DND-41 (cell line): ENCODE measurements at regions not wholly inside any gene's neighbourhood (a gene's known extent, or its start where the extent isn't known, plus 50 kb on each side); places are given as distances from the start of the nearest gene placed in this dataset.

Experiments
- ATAC-seq: fragments of 200-7000 bp; cut with Tn5 transposase; 3 replicates; pipeline ENCODE4 v1.9.1; 2021; ENCODE audit warnings: low read depth; ENCODE audit not compliant: insufficient read depth
- DNase-seq: peaks from one replicate; pipeline ENCODE4 v3.0.0-alpha.2; 2020
- H2AFZ ChIP-seq: 2 replicates; pipeline ENCODE4 v1.6.0; 2012; ENCODE audit warnings: low read depth, low read length
- H3K27ac ChIP-seq: 2 replicates; pipeline ENCODE4 v1.5.1; 2012; ENCODE audit warnings: low read length, inconsistent platforms
- H3K27me3 ChIP-seq: fragments of 200-600 bp; sonication (generic); 2 replicates; pipeline ENCODE4 v1.6.0; 2012; ENCODE audit warnings: low read length, mild to moderate bottlenecking, inconsistent platforms; ENCODE audit not compliant: insufficient read depth, poor library complexity
- H3K36me3 ChIP-seq: 2 replicates; pipeline ENCODE4 v1.5.1; 2012; ENCODE audit warnings: low read length, inconsistent platforms; ENCODE audit not compliant: insufficient read depth
- H3K4me1 ChIP-seq: 2 replicates; pipeline ENCODE4 v1.5.1; 2012; ENCODE audit warnings: mild to moderate bottlenecking, low read length; ENCODE audit not compliant: insufficient read depth
- H3K4me2 ChIP-seq: 2 replicates; pipeline ENCODE4 v1.6.0; 2012; ENCODE audit warnings: mild to moderate bottlenecking, moderate library complexity, low read length, inconsistent platforms; ENCODE audit not compliant: insufficient read depth
- H3K4me3 ChIP-seq, 2 experiments: fragments of 200-600 bp in 1 of 2; shearing (Covaris generic) in 1 of 2; 2 replicates each; pipeline ENCODE4 v1.5.1; 2012 to 2016; ENCODE audit warnings: inconsistent platforms in 2 of 2, low read length in 2 of 2, mild to moderate bottlenecking in 2 of 2, low read depth in 1 of 2, moderate library complexity in 1 of 2
- H3K79me2 ChIP-seq: 2 replicates; pipeline ENCODE4 v1.6.0; 2012; ENCODE audit warnings: low read length, inconsistent platforms; ENCODE audit not compliant: insufficient read depth
- H3K9ac ChIP-seq: 2 replicates; pipeline ENCODE4 v1.6.0; 2012; ENCODE audit warnings: low read depth, mild to moderate bottlenecking, inconsistent platforms, low read length, moderate library complexity
- H3K9me3 ChIP-seq: 2 replicates; pipeline ENCODE4 v1.5.1; 2012; ENCODE audit warnings: low read length, moderate library complexity, mild to moderate bottlenecking, inconsistent platforms; ENCODE audit not compliant: insufficient read depth, severe bottlenecking
- H4K20me1 ChIP-seq: 2 replicates; pipeline ENCODE4 v1.6.0; 2012; ENCODE audit warnings: low read length; ENCODE audit not compliant: insufficient read depth
- CTCF ChIP-seq: IDR thresholded peaks from 2 replicates; pipeline ENCODE4 v1.5.1; 2012; ENCODE audit warnings: borderline replicate concordance, low read length, moderate library complexity, mild to moderate bottlenecking; ENCODE audit not compliant: poor library complexity, severe bottlenecking; ENCODE audit errors: extremely low read depth
- EZH2 ChIP-seq: IDR thresholded peaks from 3 replicates; pipeline ENCODE4 v1.6.1; 2012; ENCODE audit warnings: borderline replicate concordance, low read depth, mild to moderate bottlenecking, moderate library complexity, low read length, inconsistent platforms; ENCODE audit not compliant: severe bottlenecking

- Histone ChIP-seq H3K9me3 (no peaks in the 10 kb centered on the region), H3K79me2 (no peaks in the 10 kb centered on the region), H3K27me3 (no peaks in the 10 kb centered on the region), H3K27ac (no peak overlapping the region), H3K4me3 (no peak overlapping the region), H2AFZ (no peak overlapping the region), H3K36me3 (no peaks in the 10 kb centered on the region), H3K4me1 (no peaks in the 10 kb centered on the region), H4K20me1 (no peaks in the 10 kb centered on the region), H3K9ac (no peak overlapping the region), H3K4me2 (no peak overlapping the region)
- no peak for TF ChIP-seq CTCF
- no peak for TF ChIP-seq EZH2
- no peak for ATAC-seq
- no peak for DNase-seq
Observed at GRCh38 chr13:58266271-58266670, 634.7 kb downstream of the PCDH17 start.

- Histone ChIP-seq H3K4me1 (no peaks in the 10 kb centered on the region), H3K36me3 (no peaks in the 10 kb centered on the region), H3K9ac (no peak overlapping the region), H2AFZ (no peak overlapping the region), H3K27ac (no peak overlapping the region), H3K4me3 (no peak overlapping the region), H3K4me2 (no peak overlapping the region), H3K79me2 (no peaks in the 10 kb centered on the region), H3K27me3 (no peaks in the 10 kb centered on the region), H4K20me1 (no peaks in the 10 kb centered on the region), H3K9me3 (no peaks in the 10 kb centered on the region)
- DNase-seq (no peak), ATAC-seq (no peak)
- no peak for TF ChIP-seq EZH2
- TF ChIP-seq CTCF, result no peak
Observed at GRCh38 chr13:58298556-58299135, 667.1 kb downstream of the PCDH17 start.

GRCh38 chr13:58300224-58300623 is 668.7 kb downstream of the PCDH17 start:
- Histone ChIP-seq H3K27ac (no peak overlapping the region), H3K36me3 (no peaks in the 10 kb centered on the region), H3K4me1 (no peaks in the 10 kb centered on the region), H3K4me3 (no peak overlapping the region), H2AFZ (no peak overlapping the region), H4K20me1 (no peaks in the 10 kb centered on the region), H3K4me2 (no peak overlapping the region), H3K27me3 (no peaks in the 10 kb centered on the region), H3K79me2 (no peaks in the 10 kb centered on the region), H3K9me3 (no peaks in the 10 kb centered on the region), H3K9ac (no peak overlapping the region)
- TF ChIP-seq EZH2 (no peak), CTCF (no peak)
- DNase-seq (no peak), ATAC-seq (no peak)
